K562 (cell line): ENCODE measurements at regions not wholly inside any gene's neighbourhood (a gene's known extent, or its start where the extent isn't known, plus 50 kb on each side); places are given as distances from the start of the nearest gene placed in this dataset.

Experiments
- CBFB ChIP-seq: sonication (generic); formaldehyde crosslinking; IDR thresholded peaks from 2 replicates; pipeline ENCODE4 v1.4.0; 2020; ENCODE audit warnings: mild to moderate bottlenecking, missing genetic modification reagents
- CREB3L1 ChIP-seq: fragments of 450-650 bp; IDR thresholded peaks from 2 replicates; pipeline ENCODE4 v1.6.1; 2014; ENCODE audit warnings: low read depth, mild to moderate bottlenecking, moderate library complexity, borderline replicate concordance
- DACH1 ChIP-seq: fragments of 450-650 bp; IDR thresholded peaks from 2 replicates; pipeline ENCODE4 v1.6.1; 2018; ENCODE audit not compliant: partially characterized antibody
- GABPB1 ChIP-seq: sonication (generic); formaldehyde crosslinking; IDR thresholded peaks from 2 replicates; pipeline ENCODE4 v1.8.0; 2022; ENCODE audit warnings: mild to moderate bottlenecking, missing genetic modification reagents
- HDAC3 ChIP-seq: fragments of 450-650 bp; IDR thresholded peaks from 2 replicates; pipeline ENCODE4 v1.6.1; 2018; ENCODE audit warnings: borderline replicate concordance, mild to moderate bottlenecking, moderate library complexity; ENCODE audit not compliant: partially characterized antibody
- MEIS2 ChIP-seq: fragments of 450-650 bp; IDR thresholded peaks from 2 replicates; pipeline ENCODE4 v1.6.1; 2014; ENCODE audit warnings: mild to moderate bottlenecking; ENCODE audit not compliant: partially characterized antibody
- MLLT1 ChIP-seq, 2 experiments: fragments of 450-650 bp; IDR thresholded peaks; 2 replicates each; pipeline ENCODE4 v1.6.1; 2016
- NCOR1 ChIP-seq: fragments of 450-650 bp; IDR thresholded peaks from 2 replicates; pipeline ENCODE4 v1.6.1; 2016; ENCODE audit warnings: mild to moderate bottlenecking, moderate library complexity
- POLR2A ChIP-seq: fragments of 450-650 bp; conservative IDR thresholded peaks from 2 replicates; pipeline ENCODE4 v1.6.1; 2016
- SAFB2 ChIP-seq: fragments of 200-400 bp; formaldehyde crosslinking; IDR thresholded peaks from 2 replicates; pipeline ENCODE4 v1.6.1; 2018; ENCODE audit warnings: borderline replicate concordance, low read length, low read depth, moderate library complexity; ENCODE audit not compliant: severe bottlenecking
- SOX6 ChIP-seq: fragments of 450-650 bp; IDR thresholded peaks from 2 replicates; pipeline ENCODE4 v1.6.1; 2014; ENCODE audit warnings: mild to moderate bottlenecking
- USF2 ChIP-seq: sonication (generic); formaldehyde crosslinking; IDR thresholded peaks from 2 replicates; pipeline ENCODE4 v1.5.0; 2020; ENCODE audit warnings: missing genetic modification reagents
- ZNF224 ChIP-seq: sonication (generic); formaldehyde crosslinking; IDR thresholded peaks from 2 replicates; pipeline ENCODE4 v1.8.0; 2022; ENCODE audit warnings: mild to moderate bottlenecking, missing genetic modification reagents
- ZNF318 ChIP-seq, 2 experiments: fragments of 450-650 bp; IDR thresholded peaks; 2 replicates each; pipeline ENCODE4 v1.6.1; 2016; ENCODE audit warnings: mild to moderate bottlenecking in 2 of 2, borderline replicate concordance in 1 of 2, low read depth in 1 of 2, moderate library complexity in 1 of 2
- ZNF589 ChIP-seq: fragments of 200-800 bp; sonication (Bioruptor generic); IDR thresholded peaks from 2 replicates; pipeline ENCODE4 v1.6.1; 2016; ENCODE audit warnings: low read depth, missing genetic modification characterization, missing compliant biosample characterization

GRCh38 chr2:42927334-42928160 is 135.2 kb upstream of the HAAO start (continued):
- 0 out of 4 replicates have a peak, but pooled peaks of 1 of the 2 experiments have one; percentile 27 for TF ChIP-seq ZNF318 (IDR thresholded peaks at IDR 0.05; ENCODE audit: borderline replicate concordance in 1 of 2, low read depth in 1 of 2)
- peak; percentile 83 for TF ChIP-seq NCOR1
- TF ChIP-seq USF2 (CRISPR knock-in tag), result no peak
- TF ChIP-seq DACH1, result no peak
- TF ChIP-seq MEIS2, result peak; percentile 96
- no peak for TF ChIP-seq SAFB2
- no peak for TF ChIP-seq HDAC3
- TF ChIP-seq ZNF589 (CRISPR knock-in tag), result no peak
- TF ChIP-seq POLR2A, result peak; percentile 53
- TF ChIP-seq SOX6, result peak; percentile 76
- no peak for TF ChIP-seq CREB3L1
- TF ChIP-seq GABPB1, result no peak
- no peak for TF ChIP-seq CBFB (CRISPR knock-in tag)
- no peak for TF ChIP-seq ZNF224 (CRISPR knock-in tag)
- TF ChIP-seq MLLT1 (IDR thresholded peaks at IDR 0.05), result peak in 1 of 2 experiments; percentile 32; a peak in 1 of 4 replicates
